HG02623 (cell line): ENCODE measurements at regions not wholly inside any gene's neighbourhood (a gene's known extent, or its start where the extent isn't known, plus 50 kb on each side); places are given as distances from the start of the nearest gene placed in this dataset.

Experiments used
- ATAC-seq: cut with Tn5 transposase; IDR thresholded peaks from one replicate; pipeline ENCODE4 v1.9.1; 2021; ENCODE audit warnings: moderate library complexity; ENCODE audit not compliant: unreplicated experiment

DNA sequence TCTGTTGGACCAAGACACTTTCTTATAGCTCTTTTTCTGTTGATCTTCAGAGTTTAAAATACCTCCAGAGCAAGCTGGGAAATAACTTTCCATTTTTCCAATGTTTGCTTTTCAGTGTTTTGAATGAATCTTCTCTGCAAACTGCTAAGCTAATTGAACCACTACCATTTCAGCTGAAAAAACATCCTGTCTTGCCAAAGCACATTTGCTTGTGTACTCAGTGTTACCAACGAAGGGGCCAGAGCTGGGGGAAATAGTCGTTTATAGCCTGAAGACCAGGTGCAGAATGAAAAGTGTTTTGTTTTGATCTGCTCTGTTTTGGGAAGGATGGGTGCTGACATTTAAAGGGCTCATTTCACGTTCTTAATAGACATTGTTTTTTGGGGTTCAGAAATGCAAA, 88.4 kb upstream of the CLNK start:
- no peak for ATAC-seq

DNA sequence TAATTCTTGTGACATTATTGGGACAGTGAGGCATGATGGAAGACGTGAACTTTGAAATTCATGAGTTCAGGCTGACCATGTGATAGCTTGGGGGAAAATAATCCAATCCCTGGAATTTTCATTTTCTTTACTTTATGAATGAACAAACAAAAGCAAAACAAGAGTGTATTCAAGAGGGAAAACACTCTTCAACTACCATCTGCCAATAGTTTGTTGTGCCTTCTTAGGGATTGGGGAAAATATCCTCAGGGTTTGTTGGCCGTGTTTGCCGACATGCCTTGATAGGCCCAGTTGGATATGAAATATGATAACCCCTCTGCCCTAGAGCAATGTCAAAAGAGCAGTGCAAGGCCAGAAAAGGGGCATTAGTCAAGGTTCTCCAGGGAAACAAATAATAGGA, 80.8 kb upstream of the CLNK start:
- no peak for ATAC-seq

DNA sequence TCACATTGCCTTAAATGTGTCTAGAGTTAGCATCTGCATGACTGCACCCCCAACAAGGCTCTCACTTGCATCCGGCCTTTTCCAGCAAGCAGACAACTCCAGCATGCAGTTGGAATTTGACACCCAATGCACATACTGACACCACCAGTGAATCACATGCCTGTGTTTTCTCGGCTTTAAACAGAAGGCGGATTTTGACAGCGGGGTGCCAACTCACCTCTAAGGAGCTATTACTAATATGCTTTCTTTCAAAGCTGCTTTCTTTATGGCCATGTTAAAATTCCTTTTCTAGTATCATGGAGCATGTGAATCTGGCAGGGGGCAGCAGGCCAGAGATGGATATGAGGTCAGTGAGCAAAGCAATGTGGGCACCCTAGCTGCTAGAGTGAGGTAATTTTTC, 78.0 kb upstream of the CLNK start:
- no peak for ATAC-seq

DNA sequence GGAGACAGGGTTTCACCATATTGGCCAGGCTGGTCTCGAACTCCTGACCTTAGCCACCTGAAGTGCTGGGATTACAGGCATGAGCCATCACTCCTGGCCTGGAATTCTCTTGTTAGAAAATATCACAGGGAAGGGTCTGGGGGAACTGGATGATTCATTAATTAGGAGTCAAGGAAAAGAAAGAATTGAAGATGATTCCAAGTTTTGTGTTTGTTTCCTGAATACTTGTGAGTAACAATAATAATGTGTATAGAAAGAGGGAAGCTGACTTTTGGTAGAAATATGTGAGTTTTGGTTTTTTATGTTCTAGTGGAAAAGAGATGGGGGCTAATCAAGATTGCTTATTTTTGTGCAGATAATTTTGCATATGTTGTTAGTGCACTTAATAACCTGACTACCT, 77.3 kb upstream of the CLNK start:
- no peak for ATAC-seq

DNA sequence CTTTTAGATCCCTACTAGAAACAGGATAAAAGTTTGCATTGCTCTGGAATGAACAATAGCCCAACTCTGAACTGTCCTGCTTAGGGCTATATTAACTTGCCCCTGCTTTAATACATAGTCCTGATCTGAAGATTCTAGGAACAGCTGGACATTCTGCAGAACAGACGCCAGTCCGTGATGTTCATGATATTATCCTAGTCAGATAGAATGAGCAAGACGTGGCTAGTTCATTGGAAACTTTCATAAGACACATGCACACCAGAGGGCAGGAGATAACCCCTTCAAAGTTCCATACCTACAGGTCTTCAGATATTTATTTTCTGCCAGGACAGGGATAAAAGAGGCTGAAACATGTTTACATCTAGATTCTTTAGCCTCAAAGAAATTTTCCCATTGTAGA, 75.5 kb upstream of the CLNK start:
- ATAC-seq, result no peak

DNA sequence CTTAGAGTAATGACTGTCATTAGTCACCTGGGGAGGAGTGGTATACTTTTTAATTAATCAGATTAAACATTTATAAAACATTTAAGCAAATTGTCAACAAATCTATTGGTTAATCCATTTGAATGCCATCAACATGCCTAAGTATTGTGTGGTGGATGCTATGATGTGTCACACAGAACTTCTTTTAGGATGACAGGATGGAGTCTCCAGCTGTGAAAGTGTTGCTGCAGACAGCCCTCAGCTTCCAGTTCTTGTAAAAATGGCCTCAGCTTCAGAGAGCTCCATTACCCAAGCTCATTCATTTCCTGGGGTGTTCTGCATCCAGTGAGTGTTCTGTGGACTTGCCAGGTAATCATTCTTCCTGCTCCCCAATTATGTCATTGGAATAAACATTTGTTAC, 74.3 kb upstream of the CLNK start:
- ATAC-seq, result no peak

DNA sequence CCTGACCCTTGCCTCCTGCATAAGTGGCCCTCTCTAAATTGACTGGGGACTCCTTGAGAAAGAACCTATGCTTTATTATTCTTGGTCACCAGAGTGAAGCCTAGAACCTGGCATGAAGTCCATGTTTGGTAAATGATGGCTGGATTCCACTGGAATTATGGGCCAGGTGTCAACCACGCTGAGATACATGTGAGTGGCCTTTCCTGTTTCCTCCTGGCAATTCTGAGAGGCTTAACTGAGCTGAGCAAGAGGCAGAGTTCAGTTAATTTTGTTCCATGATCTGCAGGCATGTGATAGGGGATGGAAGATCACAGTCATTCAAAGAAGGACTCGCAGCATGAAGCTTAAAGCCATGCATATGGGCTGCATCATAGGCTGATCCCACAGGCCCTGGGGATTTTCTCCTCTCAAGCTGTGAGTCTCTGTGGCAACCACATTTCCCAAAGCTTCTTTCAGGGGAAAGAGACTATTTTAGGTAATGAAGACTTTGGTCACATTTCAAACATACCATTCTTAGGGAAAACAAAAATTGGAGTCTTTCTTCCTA, 69.4 kb upstream of the CLNK start:
- ATAC-seq, result no peak

DNA sequence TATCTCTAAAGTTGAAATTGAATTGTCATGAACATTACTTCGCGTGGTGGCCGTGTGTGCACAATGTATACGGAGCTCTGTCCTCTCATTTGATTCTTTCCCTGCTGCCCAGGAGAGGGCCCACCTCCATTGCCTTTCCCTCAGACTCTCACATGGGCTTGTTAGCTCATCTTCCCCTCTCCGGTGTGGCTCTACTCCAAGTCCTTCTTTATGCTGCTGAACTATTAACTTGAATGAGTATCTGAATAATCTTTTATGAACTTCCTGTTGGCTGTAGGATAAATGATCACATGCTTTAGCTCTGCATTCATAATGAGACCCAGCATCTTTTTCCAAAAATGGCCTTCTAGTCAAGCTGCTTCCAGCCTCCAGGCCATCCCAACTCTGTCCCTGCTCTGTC, 68.8 kb upstream of the CLNK start:
- no peak for ATAC-seq

DNA sequence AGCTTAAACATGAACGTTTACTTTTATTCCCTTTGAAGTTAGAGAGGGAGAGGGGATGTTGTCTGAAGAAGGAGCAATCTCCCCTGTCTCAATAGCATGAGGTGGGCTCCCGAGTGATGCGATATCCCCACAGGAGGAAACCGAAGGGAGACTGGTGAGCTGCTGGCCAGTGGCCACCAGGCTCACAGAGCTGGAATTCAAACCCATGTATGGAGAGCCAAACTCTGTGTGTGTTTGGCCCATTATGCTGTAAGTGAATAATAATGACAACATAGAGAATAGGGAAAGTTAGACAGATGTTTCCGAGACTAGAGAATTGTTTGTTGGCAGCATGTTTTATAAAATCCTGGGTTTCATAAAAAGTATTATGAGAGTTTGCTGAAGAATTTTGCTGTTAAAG, 66.1 kb upstream of the CLNK start:
- no peak for ATAC-seq

DNA sequence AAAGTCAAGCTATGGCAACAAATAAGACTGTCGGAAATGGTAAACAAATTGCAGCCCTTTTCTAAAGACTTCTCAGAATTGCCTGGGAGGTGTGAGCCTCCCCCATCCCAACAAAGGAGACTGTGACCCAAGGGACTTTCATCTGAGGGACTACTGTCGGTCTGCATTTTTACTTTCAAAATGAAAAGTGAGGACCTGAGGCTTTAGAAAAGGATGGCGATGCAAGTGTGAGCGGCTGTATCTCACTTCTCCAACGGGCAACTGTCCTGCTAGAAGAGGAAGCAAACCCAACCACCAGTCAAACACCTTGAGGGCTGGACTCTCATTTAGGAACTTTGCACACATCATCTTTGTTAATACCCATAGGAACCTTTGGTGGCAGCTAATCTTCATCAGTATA, 62.6 kb upstream of the CLNK start:
- ATAC-seq, result peak; percentile 48

DNA sequence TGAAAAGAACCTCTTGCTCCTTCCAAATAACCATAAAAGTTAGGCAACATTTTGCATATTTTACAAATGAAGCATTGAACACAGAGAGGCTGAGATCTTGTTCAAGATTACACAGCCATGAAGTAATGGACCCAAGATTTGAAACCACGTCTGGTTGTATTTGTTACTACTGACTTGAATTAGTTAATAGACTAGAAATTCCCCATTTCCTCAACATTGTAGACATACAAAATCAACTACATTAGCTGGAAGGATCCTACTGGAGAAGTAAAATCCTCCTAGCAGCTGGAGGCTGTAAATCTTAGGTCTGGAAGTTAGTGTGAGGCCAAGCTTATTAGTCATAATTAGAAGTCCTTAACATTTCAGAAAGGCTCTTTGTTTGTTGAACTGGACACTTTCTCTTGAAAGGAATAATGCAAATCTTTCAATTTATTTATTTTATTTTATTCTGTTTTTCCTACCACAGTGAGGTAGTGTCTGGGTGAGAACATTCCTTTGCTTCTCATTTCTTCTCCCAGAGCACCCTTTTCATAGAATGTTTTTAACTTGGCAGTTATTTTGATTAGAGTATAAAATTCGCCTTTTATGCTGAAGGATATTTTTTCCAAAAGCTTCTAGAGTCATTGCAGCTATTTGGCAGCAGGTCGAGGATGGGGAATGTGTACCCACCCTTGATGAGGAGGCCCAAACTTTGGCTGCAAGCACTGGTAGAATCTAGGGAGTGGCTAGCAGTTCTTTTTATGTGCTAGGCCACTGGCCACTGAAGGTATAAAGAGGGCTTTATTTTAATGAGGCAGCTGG, 62.0 kb upstream of the CLNK start:
- no peak for ATAC-seq

DNA sequence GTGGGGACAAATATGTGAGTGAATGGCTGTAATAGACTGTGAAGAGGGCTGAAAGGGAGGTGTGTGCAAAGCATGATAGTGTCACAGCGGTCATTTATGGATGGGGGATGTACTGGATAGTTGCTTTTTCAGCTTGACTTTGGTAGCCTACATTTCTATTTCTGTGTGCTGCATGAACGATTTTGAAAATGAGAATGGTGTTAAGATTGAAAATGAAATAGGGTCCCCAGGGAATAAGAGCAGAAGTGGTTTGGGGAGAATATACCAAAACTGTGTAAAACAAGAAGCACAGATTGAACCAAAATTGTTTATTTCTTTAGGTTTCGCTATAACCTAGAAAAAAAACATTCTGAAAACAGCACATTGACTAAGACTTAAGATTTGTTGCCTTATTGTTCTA, 58.8 kb upstream of the CLNK start:
- peak; percentile 57 for ATAC-seq

DNA sequence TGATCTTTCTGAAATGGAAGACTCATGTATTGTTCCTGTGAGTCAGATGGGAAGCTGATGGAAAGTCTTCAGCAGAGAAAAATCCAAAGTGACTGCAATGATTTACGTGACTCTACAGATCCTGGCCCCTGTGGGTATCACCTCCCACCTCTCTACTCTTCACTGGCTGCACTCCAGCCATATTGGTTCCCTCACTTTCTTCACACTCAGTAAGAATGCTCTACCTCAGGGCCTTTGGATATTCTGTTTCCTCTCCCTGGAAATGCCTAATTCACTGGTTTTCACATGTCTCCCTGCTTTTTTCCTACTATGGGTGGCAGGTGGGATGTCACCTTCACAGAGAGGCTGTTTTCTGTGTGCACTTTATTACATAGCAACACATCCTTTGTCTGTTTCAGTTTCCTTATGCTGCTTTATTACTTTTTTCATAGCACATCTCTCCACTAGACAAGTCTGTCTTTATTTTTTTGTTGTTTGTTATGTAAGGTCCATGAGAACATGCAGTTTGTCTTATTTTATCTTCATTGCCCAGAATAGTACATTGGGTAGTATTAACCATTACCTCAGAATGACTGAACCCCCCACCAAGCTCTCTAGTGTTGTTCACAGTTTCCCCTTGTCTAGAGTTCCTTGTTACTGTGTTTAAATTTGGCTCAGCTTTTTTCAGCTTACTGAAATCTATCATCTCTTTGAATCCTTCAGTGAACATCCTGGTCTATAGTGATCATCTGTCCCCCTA, 57.6 kb upstream of the CLNK start:
- peak; percentile 27 for ATAC-seq

DNA sequence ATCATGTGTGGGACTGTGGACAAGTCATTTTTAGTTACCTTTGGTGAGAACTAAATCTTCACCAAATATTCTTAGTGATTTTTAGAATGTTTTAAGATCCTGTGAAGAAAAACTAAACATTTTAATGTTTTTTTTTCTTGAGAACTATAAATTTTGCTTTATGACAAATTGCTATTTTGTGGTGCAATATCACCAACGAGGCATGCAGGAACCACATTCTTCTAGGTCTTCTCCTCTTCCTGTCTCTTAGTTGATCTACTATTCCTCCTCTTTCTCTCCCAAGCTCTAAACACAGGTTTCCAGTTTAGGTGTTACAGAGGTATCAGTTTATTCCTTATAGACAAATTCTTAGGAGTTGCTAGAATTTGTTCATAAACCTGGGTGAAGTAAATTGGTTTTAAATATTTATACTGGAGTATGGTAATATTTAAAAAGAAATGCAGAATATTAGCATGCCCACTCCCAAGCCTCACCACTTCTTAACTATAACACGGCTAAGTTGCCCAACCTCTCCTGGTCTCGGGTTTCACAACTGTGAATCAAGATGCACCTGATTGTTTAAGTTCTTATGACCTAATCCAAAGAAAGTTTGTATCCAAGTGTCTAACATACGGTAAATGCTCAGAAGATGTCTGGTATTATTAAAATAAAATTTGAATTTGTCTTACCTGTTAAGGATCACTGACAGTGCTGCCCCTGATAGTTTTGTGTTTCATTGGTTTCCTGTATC, 56.5 kb upstream of the CLNK start:
- no peak for ATAC-seq

DNA sequence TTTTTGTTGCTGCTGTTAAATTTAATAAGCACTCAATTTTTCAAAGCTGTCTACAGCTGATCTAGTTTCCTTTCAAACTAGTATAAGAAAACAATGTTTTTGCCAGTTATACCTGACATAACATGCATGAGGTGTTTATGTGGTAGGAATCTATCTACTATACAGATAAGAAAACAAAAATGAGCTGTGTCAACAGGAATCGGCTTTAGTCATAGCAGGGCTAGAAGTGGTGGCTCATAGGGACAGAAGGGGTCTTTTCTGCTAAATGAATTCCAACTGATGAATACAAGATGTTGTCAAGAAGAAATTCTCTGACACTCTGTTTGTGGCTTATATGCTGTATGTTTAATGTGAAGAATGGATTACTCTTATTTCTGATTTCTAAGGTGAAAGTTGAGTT, 55.7 kb upstream of the CLNK start:
- no peak for ATAC-seq

DNA sequence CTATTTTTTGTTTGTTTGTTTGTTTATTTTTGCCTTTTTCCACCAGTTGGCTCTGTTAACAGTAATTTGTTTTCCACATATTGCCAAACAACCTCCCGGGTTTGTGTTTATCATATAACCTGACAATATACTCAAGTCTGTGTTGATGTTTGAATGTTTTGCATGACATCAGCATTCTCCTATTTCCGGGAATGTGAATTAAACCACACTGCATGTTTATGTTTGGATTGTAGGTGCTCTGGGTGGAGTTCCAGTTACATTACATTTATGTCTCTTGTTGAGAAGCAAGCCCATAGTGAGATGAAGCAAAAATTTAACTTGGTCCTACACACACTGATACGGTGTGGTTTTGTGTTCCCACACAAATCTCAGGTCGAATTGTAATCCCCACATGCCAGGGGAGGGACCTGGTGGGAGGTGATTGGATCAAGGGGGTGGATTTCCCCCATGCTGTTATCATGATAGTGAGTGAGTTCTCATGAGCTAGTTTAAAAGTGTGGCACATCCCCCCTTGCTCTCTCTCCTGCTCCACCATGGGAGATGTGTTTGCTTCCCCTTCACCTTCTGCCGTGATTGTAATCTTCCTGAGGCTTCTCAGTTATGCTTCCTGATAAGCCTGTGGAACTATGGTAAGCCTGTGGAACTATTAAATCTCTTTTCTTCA, 54.4 kb upstream of the CLNK start:
- ATAC-seq, result no peak

DNA sequence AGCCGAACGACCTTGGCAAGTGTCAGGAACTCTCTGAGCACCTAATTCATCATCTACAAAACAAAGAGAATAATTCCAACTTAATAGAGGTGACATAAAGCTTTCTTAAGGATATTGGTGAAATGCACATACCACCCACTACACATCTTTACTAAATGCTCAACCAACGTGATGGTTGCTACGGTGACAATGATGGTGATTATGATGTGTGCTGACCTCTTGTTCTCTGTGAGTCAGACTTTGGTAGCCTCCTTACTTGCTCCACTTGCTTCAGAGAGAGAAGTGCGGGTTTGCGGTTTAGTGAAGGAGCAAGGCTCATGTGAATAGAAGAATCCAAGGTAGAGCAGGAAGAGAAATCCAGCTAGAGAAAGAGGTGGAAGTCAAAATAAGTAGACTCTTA, 52.8 kb upstream of the CLNK start:
- no peak for ATAC-seq

DNA sequence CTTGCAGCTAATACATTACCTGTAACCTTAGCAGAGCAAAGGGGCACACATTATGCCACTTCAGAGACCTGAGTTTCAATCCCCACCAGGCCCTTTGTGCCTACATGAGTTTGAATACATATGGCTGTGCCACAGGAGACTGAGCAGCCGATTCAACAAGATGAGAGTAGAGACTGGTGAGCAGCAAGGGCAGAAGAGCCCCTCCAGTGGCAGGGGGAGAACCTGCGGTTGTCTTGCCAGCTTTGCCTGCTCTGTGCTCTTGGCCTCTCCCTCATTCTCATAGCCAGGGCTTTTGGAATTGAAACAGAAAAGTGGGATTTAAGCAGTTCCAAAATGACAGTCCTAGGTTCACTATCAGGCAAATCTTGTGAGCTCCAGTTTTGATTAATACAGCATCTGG, 52.3 kb upstream of the CLNK start:
- no peak for ATAC-seq

DNA sequence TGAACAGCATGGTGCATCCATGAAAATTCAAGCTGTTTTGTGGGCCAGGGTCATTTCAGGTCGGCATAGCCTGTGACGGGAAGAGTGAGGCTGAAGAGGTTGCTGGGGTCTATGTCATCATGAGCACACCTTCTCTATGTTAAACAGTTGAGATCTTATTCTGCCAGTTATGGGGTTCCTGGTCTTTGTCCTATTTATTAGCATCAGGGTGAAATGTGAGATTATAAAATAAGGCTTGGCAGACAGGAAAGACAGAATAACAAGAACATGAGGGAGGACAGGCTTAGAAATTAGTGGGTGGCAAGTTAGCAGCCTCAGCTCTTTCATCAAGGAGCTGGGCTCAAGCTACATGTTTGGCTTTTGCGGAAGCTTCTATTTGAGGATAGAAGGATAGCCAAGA, 51.7 kb upstream of the CLNK start:
- ATAC-seq, result no peak

DNA sequence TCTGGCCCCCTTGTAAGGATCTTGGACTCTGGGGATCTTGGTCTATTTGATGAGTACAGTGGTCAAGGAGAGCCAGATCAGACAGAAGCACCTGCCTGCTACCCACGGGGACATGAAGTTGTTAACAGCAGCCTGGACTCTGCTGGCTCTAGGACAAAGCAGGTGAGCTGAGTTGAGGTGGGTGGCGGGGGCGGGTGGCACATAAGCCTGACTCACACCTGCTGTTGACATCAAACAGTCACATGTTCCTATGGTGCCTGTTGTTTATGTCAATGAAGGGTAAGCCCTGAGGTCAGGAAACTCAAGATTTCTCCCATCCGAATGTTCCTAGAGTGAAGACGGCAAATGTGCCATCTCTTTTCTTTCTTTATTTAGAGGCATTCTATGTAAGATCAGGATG, 50.1 kb upstream of the CLNK start:
- no peak for ATAC-seq
